Tibial nerve (tissue), 4 donors: ENCODE measurements at regions not wholly inside any gene's neighbourhood (a gene's known extent, or its start where the extent isn't known, plus 50 kb on each side); places are given as distances from the start of the nearest gene placed in this dataset.

ENCODE experiments used
- EP300 ChIP-seq, 2 donors: sonication (generic); formaldehyde crosslinking; IDR thresholded peaks; one replicate each; pipeline ENCODE4 v1.6.1; 2017; ENCODE audit warnings: antibody characterized with exemption in 2 of 2, mild to moderate bottlenecking in 1 of 2
- TF ChIP-seq, protein P1 (sequence below), 5 experiments: fragments of 200-600 bp in 3 of 5; fragments of 450-650 bp in 2 of 5; sonication (generic) in 3 of 5; IDR thresholded peaks; one replicate each; pipeline ENCODE4 v1.5.1; 2016 to 2019; ENCODE audit warnings: antibody characterized with exemption in 5 of 5, mild to moderate bottlenecking in 3 of 5, moderate library complexity in 2 of 5

DNA sequence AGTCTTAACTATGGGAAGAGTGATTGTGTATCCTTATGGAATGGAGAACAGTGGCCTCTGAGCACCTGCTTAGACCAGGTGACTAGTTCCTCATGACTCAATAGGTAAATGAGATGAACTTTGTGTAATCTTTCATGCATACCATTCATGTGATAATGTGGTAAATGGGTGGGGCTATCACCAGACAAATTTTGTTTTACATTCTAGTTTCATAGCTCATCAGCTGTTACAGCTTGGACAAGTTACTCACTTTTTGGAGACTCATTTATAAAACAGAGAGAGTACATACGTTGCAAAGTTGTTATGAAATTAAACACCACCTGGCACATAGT lies 103.7 kb upstream of the TGFBR2 start:
- no peak for TF ChIP-seq EP300 (IDR thresholded peaks at IDR 0.05)
- TF ChIP-seq, protein P1, sequence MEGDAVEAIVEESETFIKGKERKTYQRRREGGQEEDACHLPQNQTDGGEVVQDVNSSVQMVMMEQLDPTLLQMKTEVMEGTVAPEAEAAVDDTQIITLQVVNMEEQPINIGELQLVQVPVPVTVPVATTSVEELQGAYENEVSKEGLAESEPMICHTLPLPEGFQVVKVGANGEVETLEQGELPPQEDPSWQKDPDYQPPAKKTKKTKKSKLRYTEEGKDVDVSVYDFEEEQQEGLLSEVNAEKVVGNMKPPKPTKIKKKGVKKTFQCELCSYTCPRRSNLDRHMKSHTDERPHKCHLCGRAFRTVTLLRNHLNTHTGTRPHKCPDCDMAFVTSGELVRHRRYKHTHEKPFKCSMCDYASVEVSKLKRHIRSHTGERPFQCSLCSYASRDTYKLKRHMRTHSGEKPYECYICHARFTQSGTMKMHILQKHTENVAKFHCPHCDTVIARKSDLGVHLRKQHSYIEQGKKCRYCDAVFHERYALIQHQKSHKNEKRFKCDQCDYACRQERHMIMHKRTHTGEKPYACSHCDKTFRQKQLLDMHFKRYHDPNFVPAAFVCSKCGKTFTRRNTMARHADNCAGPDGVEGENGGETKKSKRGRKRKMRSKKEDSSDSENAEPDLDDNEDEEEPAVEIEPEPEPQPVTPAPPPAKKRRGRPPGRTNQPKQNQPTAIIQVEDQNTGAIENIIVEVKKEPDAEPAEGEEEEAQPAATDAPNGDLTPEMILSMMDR (IDR thresholded peaks at IDR 0.05), result no peak
